SK-N-MC (cell line): ENCODE measurements at regions not wholly inside any gene's neighbourhood (a gene's known extent, or its start where the extent isn't known, plus 50 kb on each side); places are given as distances from the start of the nearest gene placed in this dataset.

Source experiments
- DNase-seq: peaks from one replicate; pipeline ENCODE4 v3.0.0-alpha.2; 2011; ENCODE audit warnings: low read depth, low spot score
- H3K27ac ChIP-seq: fragments of 200-600 bp; sonication (generic); 2 replicates; pipeline ENCODE4 v1.5.1; 2016; ENCODE audit warnings: mixed run types
- H3K36me3 ChIP-seq: fragments of 200-600 bp; sonication (generic); 2 replicates; pipeline ENCODE4 v1.6.1; 2017; ENCODE audit warnings: antibody characterized with exemption, low read length, mixed read lengths; ENCODE audit not compliant: insufficient read depth
- H3K4me3 ChIP-seq: fragments of 200-600 bp; sonication (generic); 2 replicates; pipeline ENCODE4 v1.5.1; 2016
- H3K9ac ChIP-seq: fragments of 200-600 bp; sonication (generic); 2 replicates; pipeline ENCODE4 v1.8.0; 2017; ENCODE audit warnings: mixed run types, mixed read lengths; ENCODE audit not compliant: insufficient read length
- H3K9me3 ChIP-seq: fragments of 200-600 bp; sonication (generic); 2 replicates; pipeline ENCODE4 v1.6.1; 2017; ENCODE audit warnings: low read depth, mild to moderate bottlenecking, antibody characterized with exemption, low read length, moderate library complexity, mixed read lengths
- EZH2 ChIP-seq: fragments of 200-600 bp; sonication (generic); IDR thresholded peaks from one replicate; pipeline ENCODE4 v1.6.1; 2017; ENCODE audit warnings: antibody characterized with exemption
- FOXP2 ChIP-seq: optimal IDR thresholded peaks from 2 replicates; pipeline ENCODE3; 2011; ENCODE audit warnings: mild to moderate bottlenecking, moderate library complexity; ENCODE audit not compliant: insufficient read depth; ENCODE audit errors: extremely low read length, control extremely low read depth
- POLR2AphosphoS5 ChIP-seq: IDR thresholded peaks from 2 replicates; pipeline ENCODE4 v1.6.1; 2012; ENCODE audit warnings: mild to moderate bottlenecking, low read depth, low read length, borderline replicate concordance

- H3K36me3 ChIP-seq: no peaks in the 10 kb centered on the region
- no peak overlapping the region for H3K4me3 ChIP-seq
- TF ChIP-seq EZH2: no peak
- TF ChIP-seq FOXP2: no peak
- no peak for TF ChIP-seq POLR2AphosphoS5
- no peak overlapping the region for H3K9ac ChIP-seq
- no peak for DNase-seq
- no peaks in the 10 kb centered on the region for H3K9me3 ChIP-seq
- H3K27ac ChIP-seq: no peak overlapping the region
These were observed 530.5 kb upstream of the LRRC4C start for GRCh38 chr11:41989823-41990380.

- Histone ChIP-seq H3K9me3 (no peaks in the 10 kb centered on the region), H3K4me3 (no peak overlapping the region), H3K9ac (no peak overlapping the region), H3K36me3 (no peaks in the 10 kb centered on the region), H3K27ac (no peak overlapping the region)
- DNase-seq: no peak
- TF ChIP-seq POLR2AphosphoS5 (no peak), FOXP2 (no peak), EZH2 (no peak)
These were observed 537.1 kb upstream of the LRRC4C start for GRCh38 chr11:41996533-41996932.

DNA sequence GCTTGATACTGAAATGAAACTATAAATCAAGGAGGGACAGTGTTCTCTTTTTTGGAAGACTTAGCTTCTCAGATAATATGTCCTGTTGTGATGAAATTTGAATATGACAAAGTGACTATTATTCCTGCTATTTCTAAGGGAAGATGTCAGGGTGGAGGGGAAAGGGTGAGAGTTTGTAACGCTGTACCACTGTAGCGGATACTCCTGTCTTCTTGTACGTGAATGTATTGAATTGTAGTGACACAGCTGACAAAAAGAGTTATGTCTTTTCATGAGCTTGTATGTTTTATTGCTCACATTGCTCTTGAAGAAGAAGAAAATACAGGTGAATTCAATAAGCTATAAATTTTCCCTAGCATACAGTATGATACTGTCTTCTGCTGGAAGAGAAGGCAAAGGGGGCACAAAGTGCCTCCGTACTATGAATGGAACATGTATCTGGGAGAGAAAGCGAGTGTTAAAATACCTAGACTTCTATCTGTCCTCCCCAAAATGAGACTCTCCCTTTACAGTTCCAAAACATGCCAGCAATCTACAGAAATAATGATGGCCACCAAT, 538.5 kb upstream of the LRRC4C start:
- no peak overlapping the region for H3K9ac ChIP-seq
- DNase-seq: no peak
- H3K27ac ChIP-seq: no peak overlapping the region
- H3K9me3 ChIP-seq: no peaks in the 10 kb centered on the region
- no peaks in the 10 kb centered on the region for H3K36me3 ChIP-seq
- TF ChIP-seq EZH2 (no peak), FOXP2 (no peak)
- no peak overlapping the region for H3K4me3 ChIP-seq

- Histone ChIP-seq H3K36me3 (no peaks in the 10 kb centered on the region), H3K27ac (no peak overlapping the region), H3K9ac (no peak overlapping the region), H3K4me3 (no peak overlapping the region), H3K9me3 (no peaks in the 10 kb centered on the region)
- no peak for DNase-seq
- TF ChIP-seq POLR2AphosphoS5 (no peak), FOXP2 (no peak), EZH2 (no peak)
These were observed 539.6 kb upstream of the LRRC4C start for GRCh38 chr11:41999066-41999465.

DNA sequence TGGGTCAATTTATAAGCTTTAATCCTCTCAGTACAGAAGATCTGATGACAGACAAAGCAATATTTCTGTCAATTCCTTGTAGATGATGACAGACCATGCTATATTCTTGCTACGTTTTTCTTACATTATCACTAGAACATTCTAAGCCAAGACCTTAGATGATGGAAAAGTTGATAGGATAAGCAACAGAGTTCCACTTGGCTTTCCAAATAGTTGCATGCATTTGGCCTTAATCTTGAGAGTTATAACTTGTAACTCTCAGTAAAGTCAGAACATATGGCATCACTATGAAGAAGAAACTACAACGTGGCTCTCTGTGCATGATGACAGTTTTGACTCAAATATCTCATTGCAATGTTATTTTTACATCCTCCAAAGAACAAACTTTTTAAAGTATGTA, 544.3 kb upstream of the LRRC4C start:
- DNase-seq: no peak
- Histone ChIP-seq H3K36me3 (no peaks in the 10 kb centered on the region), H3K4me3 (no peak overlapping the region), H3K27ac (no peak overlapping the region), H3K9ac (no peak overlapping the region), H3K9me3 (no peaks in the 10 kb centered on the region)
- TF ChIP-seq POLR2AphosphoS5 (no peak), FOXP2 (no peak), EZH2 (no peak)

GRCh38 chr11:42006766-42007165, 547.3 kb upstream of the LRRC4C start:
- Histone ChIP-seq H3K27ac (no peak overlapping the region), H3K36me3 (no peaks in the 10 kb centered on the region), H3K9me3 (no peaks in the 10 kb centered on the region), H3K9ac (no peak overlapping the region), H3K4me3 (no peak overlapping the region)
- DNase-seq: no peak
- TF ChIP-seq EZH2 (no peak), POLR2AphosphoS5 (no peak), FOXP2 (no peak)

GRCh38 chr11:42012271-42012670, 552.8 kb upstream of the LRRC4C start:
- TF ChIP-seq EZH2 (no peak), FOXP2 (no peak), POLR2AphosphoS5 (no peak)
- Histone ChIP-seq H3K36me3 (no peaks in the 10 kb centered on the region), H3K4me3 (no peak overlapping the region), H3K9me3 (no peaks in the 10 kb centered on the region), H3K27ac (no peak overlapping the region), H3K9ac (no peak overlapping the region)
- DNase-seq: no peak

DNA sequence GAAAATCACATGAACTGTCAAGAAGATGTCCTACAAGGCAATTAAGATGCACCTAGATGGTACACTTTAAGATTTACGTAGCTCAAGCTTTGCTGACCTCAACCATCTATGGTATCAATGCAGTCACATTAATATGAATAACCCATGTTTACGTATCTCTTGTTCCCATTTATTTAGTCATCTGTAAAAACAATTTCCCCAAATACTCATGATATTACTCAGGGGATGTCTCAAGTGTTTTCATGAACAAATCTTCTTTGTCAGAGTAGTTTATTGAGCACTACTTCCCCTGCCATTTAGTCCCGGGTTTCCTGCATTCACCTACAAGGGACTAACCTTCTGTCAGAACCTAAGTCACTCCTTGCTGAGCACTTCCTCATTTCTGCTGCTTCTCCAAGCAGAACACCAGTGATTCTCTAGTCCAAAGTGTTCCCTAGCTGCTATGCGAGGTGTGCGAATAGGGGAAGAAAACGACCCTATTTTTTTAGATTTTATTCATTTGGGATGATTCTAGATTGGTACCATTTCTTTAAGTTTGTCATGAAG, 554.3 kb upstream of the LRRC4C start:
- no peak for DNase-seq
- TF ChIP-seq FOXP2: no peak
- TF ChIP-seq POLR2AphosphoS5: no peak
- TF ChIP-seq EZH2: no peak
- H3K9me3 ChIP-seq: no peaks in the 10 kb centered on the region

GRCh38 chr11:42021911-42022310, 562.5 kb upstream of the LRRC4C start:
- H3K9ac ChIP-seq: no peak overlapping the region
- H3K27ac ChIP-seq: no peak overlapping the region
- no peak overlapping the region; the same call in 1 of the 2 replicates for H3K4me3 ChIP-seq
- no peaks in the 10 kb centered on the region for H3K9me3 ChIP-seq
- no peaks in the 10 kb centered on the region for H3K36me3 ChIP-seq
- no peak for TF ChIP-seq FOXP2
- TF ChIP-seq POLR2AphosphoS5: no peak
- TF ChIP-seq EZH2: no peak
- no peak for DNase-seq

More for the DNA sequence above, 554.3 kb upstream of the LRRC4C start:
- no peak overlapping the region for H3K4me3 ChIP-seq
- H3K36me3 ChIP-seq: no peaks in the 10 kb centered on the region
- H3K27ac ChIP-seq: no peak overlapping the region
- H3K9ac ChIP-seq: no peak overlapping the region

- H3K4me3 ChIP-seq: no peak overlapping the region
- DNase-seq: no peak
- no peaks in the 10 kb centered on the region for H3K9me3 ChIP-seq
These were observed 563.8 kb upstream of the LRRC4C start for GRCh38 chr11:42023267-42023666.

More at GRCh38 chr11:42023267-42023666, 563.8 kb upstream of the LRRC4C start:
- H3K9ac ChIP-seq: no peak overlapping the region
- no peak overlapping the region for H3K27ac ChIP-seq
- H3K36me3 ChIP-seq: no peaks in the 10 kb centered on the region
- TF ChIP-seq FOXP2 (no peak), EZH2 (no peak), POLR2AphosphoS5 (no peak)
